A549 (cell line): ENCODE measurements at regions not wholly inside any gene's neighbourhood (a gene's known extent, or its start where the extent isn't known, plus 50 kb on each side); places are given as distances from the start of the nearest gene placed in this dataset.
"Not testable (repeated sequence)": the region's sequence is repeated elsewhere in the genome, so short reads cannot be mapped to it uniquely, and the experiment has no call there.

Experiments used
- ATAC-seq, 2 experiments: fragments of 200-7000 bp in 1 of 2; fragments of >200 bp in 1 of 2; cut with Nextera tagmentation in 1 of 2; cut with Tn5 transposase in 1 of 2; 3 replicates each; pipeline versions ENCODE4 v1.8.0 to v1.9.1; 2018 to 2020; ENCODE audit warnings: mild to moderate bottlenecking in 1 of 2, moderate library complexity in 1 of 2
- CTCF ChIA-PET: fragments of 300-600 bp; sonication (Branson Sonifier 250); formaldehyde crosslinking; extraction: SDS; loops from one replicate; lab custom pipeline; 2021; ENCODE audit warnings: antibody characterized with exemption, inconsistent platforms; lab: Yijun Ruan, JAX
- POLR2A ChIA-PET: fragments of 350-600 bp; formaldehyde crosslinking; extraction: SDS; loops from one replicate; lab custom pipeline; 2021; ENCODE audit warnings: antibody characterized with exemption, inconsistent platforms; lab: Yijun Ruan, JAX
- DNase-seq, 2 experiments: peaks; one replicate each; pipeline versions ENCODE4 v3.0.0 to v3.0.0-alpha.2; 2011 to 2016; ENCODE audit warnings: low read depth in 1 of 2, low spot score in 1 of 2
- FAIRE-seq: peaks from 2 replicates; lab custom pipeline; 2011; peaks lifted over from hg19 to GRCh38; lab: Jason Lieb, UNC
- H3K27ac ChIP-seq, 2 experiments: fragments of >200 bp; sonication (Bioruptor Twin); formaldehyde crosslinking; 3 replicates each; pipeline ENCODE4 v1.5.1; 2016 to 2017
- H3K4me1 ChIP-seq: fragments of >200 bp; sonication (Bioruptor Twin); formaldehyde crosslinking; 3 replicates; pipeline ENCODE4 v1.6.1; 2016
- H3K4me2 ChIP-seq: fragments of >200 bp; sonication (Bioruptor Twin); formaldehyde crosslinking; 3 replicates; pipeline ENCODE4 v1.6.1; 2016
- H3K4me3 ChIP-seq: fragments of >200 bp; sonication (Bioruptor Twin); formaldehyde crosslinking; 3 replicates; pipeline ENCODE4 v1.5.1; 2016
- H3K9me3 ChIP-seq: fragments of >200 bp; sonication (Bioruptor Twin); formaldehyde crosslinking; 3 replicates; pipeline ENCODE4 v1.6.1; 2016
- CTCF ChIP-seq: fragments of >200 bp; sonication (Bioruptor Twin); formaldehyde crosslinking; IDR thresholded peaks from 3 replicates; pipeline ENCODE4 v1.5.1; 2016
- MAX ChIP-seq: IDR thresholded peaks from 2 replicates; pipeline ENCODE4 v1.6.1; 2012
- RAD21 ChIP-seq, 2 experiments: fragments of >200 bp in 1 of 2; sonication (Bioruptor Twin) in 1 of 2; formaldehyde crosslinking in 1 of 2; IDR thresholded peaks in 1 of 2; conservative IDR thresholded peaks in 1 of 2; 2 replicates in 1 of 2; 3 replicates in 1 of 2; pipeline ENCODE4 v1.6.1; 2012 to 2018; ENCODE audit warnings: inconsistent platforms in 1 of 2
- SMC3 ChIP-seq: fragments of >200 bp; sonication (Bioruptor Twin); formaldehyde crosslinking; IDR thresholded peaks from 3 replicates; pipeline ENCODE4 v1.6.1; 2018; ENCODE audit warnings: inconsistent platforms
- WGBS: methylation state at CpG from one replicate; pipeline ENCODE4 v1.1.6; 2017; ENCODE audit errors: missing lambda C conversion rate; 5-methylcytosine and 5-hydroxymethylcytosine counted together

- H3K9me3 ChIP-seq, DNase-seq, POLR2A ChIA-PET, ATAC-seq, H3K4me3 ChIP-seq, H3K4me1 ChIP-seq, H3K4me2 ChIP-seq, FAIRE-seq, H3K27ac ChIP-seq, CTCF ChIA-PET: not testable (repeated sequence)
- 15% methylated on average over 5 of the region's 6 CpGs for WGBS
Measured at GRCh38 chr9:42656789-42657188, 473.3 kb downstream of the SPATA31A6 start.

GRCh38 chr9:42657496-42657895, 474.0 kb downstream of the SPATA31A6 start:
- H3K4me3 ChIP-seq, H3K9me3 ChIP-seq, H3K4me1 ChIP-seq, POLR2A ChIA-PET, CTCF ChIA-PET, H3K4me2 ChIP-seq, FAIRE-seq, DNase-seq, H3K27ac ChIP-seq, ATAC-seq: not testable (repeated sequence)
- WGBS: no CpG with 5 or more reads among the region's 10 CpGs

GRCh38 chr9:42697146-42697545, 513.7 kb downstream of the SPATA31A6 start:
- no CpG with 5 or more reads among the region's 2 CpGs for WGBS
- POLR2A ChIA-PET: not testable (repeated sequence)

GRCh38 chr9:42702890-42703289, 519.4 kb downstream of the SPATA31A6 start:
- H3K4me3 ChIP-seq, CTCF ChIA-PET, H3K4me2 ChIP-seq, H3K9me3 ChIP-seq, DNase-seq, H3K4me1 ChIP-seq, H3K27ac ChIP-seq, POLR2A ChIA-PET, ATAC-seq, FAIRE-seq: not testable (repeated sequence)
- no CpG with 5 or more reads among the region's 2 CpGs for WGBS

More at GRCh38 chr9:42697146-42697545, 513.7 kb downstream of the SPATA31A6 start:
- H3K27ac ChIP-seq, H3K4me2 ChIP-seq, ATAC-seq, H3K4me3 ChIP-seq, H3K4me1 ChIP-seq, FAIRE-seq, CTCF ChIA-PET, DNase-seq, H3K9me3 ChIP-seq: not testable (repeated sequence)

- H3K27ac ChIP-seq, H3K4me2 ChIP-seq, H3K4me1 ChIP-seq, H3K9me3 ChIP-seq, FAIRE-seq, H3K4me3 ChIP-seq, DNase-seq, POLR2A ChIA-PET, CTCF ChIA-PET: not testable (repeated sequence)
- peak in 1 of 2 experiments; percentile 91; a peak in 3 of 6 replicates for ATAC-seq
- WGBS: 0% methylated on average over 4 of the region's 49 CpGs
Measured at GRCh38 chr9:42724841-42725835, 541.7 kb downstream of the SPATA31A6 start.

GRCh38 chr9:42743030-42743814, 559.8 kb downstream of the SPATA31A6 start:
- H3K9me3 ChIP-seq, FAIRE-seq, H3K4me1 ChIP-seq: not testable (repeated sequence)
- Histone ChIP-seq H3K27ac (0 out of 6 replicates have a peak overlapping the region, but pooled peaks of 1 of the 2 experiments have one; percentile 64), H3K4me3 (peak overlapping the region; percentile 40; the same call in 2 of the 3 replicates), H3K4me2 (peak overlapping the region; percentile 88)
- peak; percentile 88 to 99 for ATAC-seq
- TF ChIP-seq SMC3 (peak; percentile 80), CTCF (peak; percentile 67), RAD21 (conservative IDR thresholded peaks at IDR 0.05 in 1 of 2, IDR thresholded peaks at IDR 0.05 in 1 of 2) (peak; percentile 77 to 81), MAX (peak; percentile 26; the same call in 1 of the 2 replicates)
- TF ChIP-seq, all 56 proteins: peak for 4; not testable (repeated sequence) for 52
- peak; percentile 55 to 85 for DNase-seq
- WGBS: 31% methylated on average over 21 of the region's 40 CpGs
- POLR2A ChIA-PET: not testable (repeated sequence)
- CTCF ChIA-PET: interaction anchor here (0.7 to 1.1 kb wide), 3 partner anchors 30 to 516 kb away, joined by 3 read pairs; no protein-coding TSS in a partner anchor

GRCh38 chr9:42757251-42757650, 573.8 kb downstream of the SPATA31A6 start:
- POLR2A ChIA-PET, H3K4me1 ChIP-seq, H3K27ac ChIP-seq: not testable (repeated sequence)

GRCh38 chr9:42759320-42759719, 575.9 kb downstream of the SPATA31A6 start:
- H3K27ac ChIP-seq, ATAC-seq, H3K4me2 ChIP-seq, H3K4me1 ChIP-seq, H3K4me3 ChIP-seq, FAIRE-seq, H3K9me3 ChIP-seq, POLR2A ChIA-PET, CTCF ChIA-PET, DNase-seq: not testable (repeated sequence)
- 12% methylated on average over 4 of the region's 5 CpGs for WGBS

More at GRCh38 chr9:42757251-42757650, 573.8 kb downstream of the SPATA31A6 start:
- H3K9me3 ChIP-seq, ATAC-seq, CTCF ChIA-PET, FAIRE-seq, DNase-seq, H3K4me2 ChIP-seq, H3K4me3 ChIP-seq: not testable (repeated sequence)
- 30% methylated on average over 2 of the region's 2 CpGs for WGBS

GRCh38 chr9:42782201-42782600, 598.7 kb downstream of the SPATA31A6 start:
- WGBS: 12% methylated on average over 4 of the region's 4 CpGs
- DNase-seq, H3K4me2 ChIP-seq, POLR2A ChIA-PET, H3K27ac ChIP-seq, H3K4me3 ChIP-seq, H3K4me1 ChIP-seq, FAIRE-seq, H3K9me3 ChIP-seq: not testable (repeated sequence)
- CTCF ChIA-PET: interaction anchor here (1.7 kb wide), 1 partner anchor 39 kb away, joined by 3 read pairs; no protein-coding TSS in a partner anchor
- peak in 1 of 2 experiments; percentile 47; a peak in 1 of 6 replicates for ATAC-seq
